Fibroblast of skin of right quadriceps (primary cell): ENCODE measurements at regions not wholly inside any gene's neighbourhood (a gene's known extent, or its start where the extent isn't known, plus 50 kb on each side); places are given as distances from the start of the nearest gene placed in this dataset.
"Not testable (repeated sequence)": the region's sequence is repeated elsewhere in the genome, so short reads cannot be mapped to it uniquely, and the experiment has no call there.

Experiments
- DNase-seq: peaks from one replicate; pipeline ENCODE4 v3.0.0-alpha.2; 2013

GRCh38 chr2:8553643-8554042, 128.2 kb upstream of the ID2 start:
- DNase-seq: no peak

GRCh38 chr2:8554296-8554806, 127.5 kb upstream of the ID2 start:
- DNase-seq: no peak

- no peak for DNase-seq
These were observed 126.3 kb upstream of the ID2 start for GRCh38 chr2:8555543-8555942.

- no peak for DNase-seq
These were observed 123.8 kb upstream of the ID2 start for GRCh38 chr2:8558096-8558495.

GRCh38 chr2:8558956-8559355, 122.9 kb upstream of the ID2 start:
- no peak for DNase-seq

- DNase-seq: no peak
These were observed 122.1 kb upstream of the ID2 start for GRCh38 chr2:8559805-8560204.

GRCh38 chr2:8561692-8562091, 120.2 kb upstream of the ID2 start:
- DNase-seq: not testable (repeated sequence)

- DNase-seq: no peak
These were observed 117.9 kb upstream of the ID2 start for GRCh38 chr2:8563814-8564474.

GRCh38 chr2:8564475-8564874, 117.4 kb upstream of the ID2 start:
- DNase-seq: no peak

- no peak for DNase-seq
These were observed 116.3 kb upstream of the ID2 start for GRCh38 chr2:8565399-8566154.

- DNase-seq: no peak
These were observed 115.6 kb upstream of the ID2 start for GRCh38 chr2:8566155-8566670.

- no peak for DNase-seq
These were observed 114.9 kb upstream of the ID2 start for GRCh38 chr2:8566774-8567468.

GRCh38 chr2:8567469-8568260, 114.2 kb upstream of the ID2 start:
- DNase-seq: peak; percentile 65

GRCh38 chr2:8568543-8569302, 113.1 kb upstream of the ID2 start:
- no peak for DNase-seq

GRCh38 chr2:8569332-8569930, 112.4 kb upstream of the ID2 start:
- DNase-seq: no peak

- DNase-seq: no peak
These were observed 111.2 kb upstream of the ID2 start for GRCh38 chr2:8570637-8571036.

GRCh38 chr2:8571301-8571791, 110.5 kb upstream of the ID2 start:
- DNase-seq: no peak

- no peak for DNase-seq
These were observed 109.9 kb upstream of the ID2 start for GRCh38 chr2:8571792-8572499.

- DNase-seq: no peak
These were observed 109.1 kb upstream of the ID2 start for GRCh38 chr2:8572712-8573233.

GRCh38 chr2:8573234-8573941, 108.5 kb upstream of the ID2 start:
- no peak for DNase-seq
